OCI-LY1 (cell line): ENCODE measurements at regions not wholly inside any gene's neighbourhood (a gene's known extent, or its start where the extent isn't known, plus 50 kb on each side); places are given as distances from the start of the nearest gene placed in this dataset.
"Not testable (repeated sequence)": the region's sequence is repeated elsewhere in the genome, so short reads cannot be mapped to it uniquely, and the experiment has no call there.

ENCODE experiments used
- H2AFZ ChIP-seq: fragments of 200-600 bp; sonication (generic), shearing (Covaris generic); 2 replicates; pipeline ENCODE4 v1.6.0; 2014; ENCODE audit warnings: antibody characterized with exemption, mild to moderate bottlenecking, low read length
- H3F3A ChIP-seq: fragments of 200-600 bp; sonication (generic), shearing (Covaris generic); 2 replicates; pipeline ENCODE4 v1.6.0; 2014; ENCODE audit warnings: mild to moderate bottlenecking, antibody characterized with exemption, low read length, moderate library complexity; ENCODE audit not compliant: insufficient read depth
- H3K27ac ChIP-seq: fragments of 200-600 bp; sonication (generic); 2 replicates; pipeline ENCODE4 v1.5.1; 2014; ENCODE audit warnings: low read length, mixed run types, mild to moderate bottlenecking, low read depth; ENCODE audit not compliant: poor library complexity, severe bottlenecking
- H3K27me3 ChIP-seq: fragments of 200-600 bp; sonication (generic); 2 replicates; pipeline ENCODE4 v1.6.0; 2014; ENCODE audit warnings: antibody characterized with exemption, mild to moderate bottlenecking, low read length, moderate library complexity; ENCODE audit not compliant: insufficient read depth
- H3K36me3 ChIP-seq: fragments of 200-600 bp; sonication (generic); 2 replicates; pipeline ENCODE4 v1.6.1; 2014; ENCODE audit warnings: mild to moderate bottlenecking, antibody characterized with exemption, low read length, moderate library complexity, mixed read lengths; ENCODE audit not compliant: insufficient read depth
- H3K4me1 ChIP-seq: fragments of 200-600 bp; sonication (generic); 2 replicates; pipeline ENCODE4 v1.5.1; 2014; ENCODE audit warnings: mild to moderate bottlenecking, low read length, moderate library complexity; ENCODE audit not compliant: insufficient read depth, severe bottlenecking
- H3K4me2 ChIP-seq: fragments of 200-600 bp; sonication (generic), shearing (Covaris generic); 2 replicates; pipeline ENCODE4 v1.6.1; 2014; ENCODE audit warnings: low read length
- H3K4me3 ChIP-seq: fragments of 200-600 bp; sonication (generic); 2 replicates; pipeline ENCODE4 v1.5.1; 2014; ENCODE audit warnings: low read length, low read depth, mild to moderate bottlenecking, mixed read lengths; ENCODE audit not compliant: poor library complexity, severe bottlenecking
- H3K79me2 ChIP-seq: fragments of 200-600 bp; shearing (Covaris generic); 2 replicates; pipeline ENCODE4 v1.6.1; 2016; ENCODE audit warnings: mixed run types, low read length, mixed read lengths; ENCODE audit not compliant: insufficient read depth
- H3K9ac ChIP-seq: fragments of 200-600 bp; sonication (generic), shearing (Covaris generic); 2 replicates; pipeline ENCODE4 v1.6.1; 2014; ENCODE audit warnings: mild to moderate bottlenecking, low read length, mixed read lengths
- H3K9me2 ChIP-seq: fragments of 200-600 bp; sonication (generic), shearing (Covaris generic); 2 replicates; pipeline ENCODE4 v1.6.1; 2014; ENCODE audit warnings: low read depth, mild to moderate bottlenecking, low read length, mixed read lengths
- H3K9me3 ChIP-seq: fragments of 200-600 bp; shearing (Covaris generic); 2 replicates; pipeline ENCODE4 v1.6.1; 2014; ENCODE audit warnings: low read length, mixed read lengths
- H4K20me1 ChIP-seq: fragments of 200-600 bp; sonication (generic), shearing (Covaris generic); 2 replicates; pipeline ENCODE4 v1.6.0; 2016; ENCODE audit warnings: mild to moderate bottlenecking, low read length; ENCODE audit not compliant: insufficient read depth
- CTCF ChIP-seq: fragments of 200-600 bp; sonication (generic), shearing (Covaris generic); IDR thresholded peaks from 2 replicates; pipeline ENCODE4 v1.5.1; 2017; ENCODE audit warnings: mild to moderate bottlenecking, antibody characterized with exemption, low read length, moderate library complexity, mixed read lengths
- EZH2 ChIP-seq: fragments of 200-600 bp; sonication (generic), shearing (Covaris generic); IDR thresholded peaks from 2 replicates; pipeline ENCODE4 v1.8.0; 2017; ENCODE audit warnings: borderline replicate concordance, mixed run types, mild to moderate bottlenecking, antibody characterized with exemption, low read length, moderate library complexity, mixed read lengths

- not testable (repeated sequence) for H2AFZ ChIP-seq, H4K20me1 ChIP-seq, H3K4me1 ChIP-seq, H3K36me3 ChIP-seq, H3K9ac ChIP-seq, H3K27me3 ChIP-seq, H3F3A ChIP-seq, H3K4me3 ChIP-seq, H3K9me3 ChIP-seq, H3K9me2 ChIP-seq, H3K4me2 ChIP-seq, H3K79me2 ChIP-seq, H3K27ac ChIP-seq
Observed at GRCh38 chrX:132302687-132303086, 83.4 kb upstream of the RAP2C start.

GRCh38 chrX:132294776-132295495, 75.7 kb upstream of the RAP2C start:
- Histone ChIP-seq H3K27me3 (no peaks in the 10 kb centered on the region), H2AFZ (no peak overlapping the region), H3F3A (no peaks in the 10 kb centered on the region), H3K4me1 (no peaks in the 10 kb centered on the region), H3K27ac (no peak overlapping the region), H3K36me3 (no peaks in the 10 kb centered on the region), H3K4me3 (no peak overlapping the region), H4K20me1 (no peaks in the 10 kb centered on the region), H3K9me3 (no peaks in the 10 kb centered on the region), H3K9me2 (no peaks in the 10 kb centered on the region), H3K9ac (no peak overlapping the region), H3K79me2 (no peaks in the 10 kb centered on the region), H3K4me2 (no peak overlapping the region)
- TF ChIP-seq EZH2 (no peak), CTCF (no peak)

GRCh38 chrX:132294192-132294591, 74.9 kb upstream of the RAP2C start:
- no peak for TF ChIP-seq EZH2
- TF ChIP-seq CTCF, result no peak
- Histone ChIP-seq H3F3A (no peaks in the 10 kb centered on the region), H3K4me2 (no peak overlapping the region), H3K27ac (no peak overlapping the region), H3K9ac (no peak overlapping the region), H3K4me1 (no peaks in the 10 kb centered on the region), H3K36me3 (no peaks in the 10 kb centered on the region), H3K9me2 (no peaks in the 10 kb centered on the region), H3K79me2 (no peaks in the 10 kb centered on the region), H3K27me3 (no peaks in the 10 kb centered on the region), H3K4me3 (no peak overlapping the region), H2AFZ (no peak overlapping the region), H3K9me3 (no peaks in the 10 kb centered on the region), H4K20me1 (no peaks in the 10 kb centered on the region)

- Histone ChIP-seq H3K9ac (no peak overlapping the region), H2AFZ (no peak overlapping the region), H3F3A (no peaks in the 10 kb centered on the region), H3K79me2 (no peaks in the 10 kb centered on the region), H3K4me1 (no peaks in the 10 kb centered on the region), H3K4me3 (no peak overlapping the region), H3K9me3 (no peaks in the 10 kb centered on the region), H3K27ac (no peak overlapping the region), H3K27me3 (no peaks in the 10 kb centered on the region), H4K20me1 (no peaks in the 10 kb centered on the region), H3K9me2 (no peaks in the 10 kb centered on the region), H3K4me2 (no peak overlapping the region), H3K36me3 (no peaks in the 10 kb centered on the region)
- no peak for TF ChIP-seq EZH2
- peak; percentile 57 for TF ChIP-seq CTCF
Observed at GRCh38 chrX:132292793-132293192, 73.5 kb upstream of the RAP2C start.
